RWPE1 (cell line): ENCODE measurements at regions not wholly inside any gene's neighbourhood (a gene's known extent, or its start where the extent isn't known, plus 50 kb on each side); places are given as distances from the start of the nearest gene placed in this dataset.
"Not testable (repeated sequence)": the region's sequence is repeated elsewhere in the genome, so short reads cannot be mapped to it uniquely, and the experiment has no call there.

Source experiments
- CTCF ChIA-PET: fragments of 350-600 bp; sonication (Branson Sonifier 250); formaldehyde crosslinking; extraction: SDS; loops from one replicate; lab custom pipeline; 2021; lab: Yijun Ruan, JAX
- POLR2A ChIA-PET: fragments of 400-600 bp; formaldehyde crosslinking; extraction: SDS; loops from one replicate; lab custom pipeline; 2020; ENCODE audit warnings: antibody characterized with exemption; ENCODE audit not compliant: low non-redundant PET; lab: Yijun Ruan, JAX
- DNase-seq: peaks from one replicate; pipeline ENCODE4 v3.0.0; 2012; ENCODE audit warnings: low spot score
- H3K27ac ChIP-seq: fragments of 450-650 bp; 2 replicates; pipeline ENCODE4 v1.5.1; 2017
- TF ChIP-seq, protein P1 (sequence below): fragments of 450-650 bp; conservative IDR thresholded peaks from 2 replicates; pipeline ENCODE4 v1.5.1; 2017; ENCODE audit warnings: low read depth, mild to moderate bottlenecking

DNA sequence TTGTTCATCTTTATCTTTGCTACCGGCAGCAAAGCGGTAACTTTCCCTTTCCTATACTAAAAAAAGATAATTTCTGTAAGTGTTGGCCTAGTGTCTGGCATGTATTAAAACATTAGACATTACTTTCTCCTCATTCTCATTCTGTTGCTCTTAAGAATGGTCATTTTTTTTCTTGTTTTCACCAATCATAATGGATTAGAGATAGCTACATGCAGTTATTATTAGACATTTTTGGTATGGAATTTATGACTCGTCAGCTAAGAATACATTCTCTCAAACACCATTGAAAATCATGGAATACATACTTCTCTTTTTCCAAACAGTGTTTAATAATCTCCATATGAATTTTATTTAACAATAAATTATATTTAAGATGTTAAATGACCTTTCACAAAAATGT is 1154.6 kb downstream of the BRINP3 start:
- TF ChIP-seq, protein P1, sequence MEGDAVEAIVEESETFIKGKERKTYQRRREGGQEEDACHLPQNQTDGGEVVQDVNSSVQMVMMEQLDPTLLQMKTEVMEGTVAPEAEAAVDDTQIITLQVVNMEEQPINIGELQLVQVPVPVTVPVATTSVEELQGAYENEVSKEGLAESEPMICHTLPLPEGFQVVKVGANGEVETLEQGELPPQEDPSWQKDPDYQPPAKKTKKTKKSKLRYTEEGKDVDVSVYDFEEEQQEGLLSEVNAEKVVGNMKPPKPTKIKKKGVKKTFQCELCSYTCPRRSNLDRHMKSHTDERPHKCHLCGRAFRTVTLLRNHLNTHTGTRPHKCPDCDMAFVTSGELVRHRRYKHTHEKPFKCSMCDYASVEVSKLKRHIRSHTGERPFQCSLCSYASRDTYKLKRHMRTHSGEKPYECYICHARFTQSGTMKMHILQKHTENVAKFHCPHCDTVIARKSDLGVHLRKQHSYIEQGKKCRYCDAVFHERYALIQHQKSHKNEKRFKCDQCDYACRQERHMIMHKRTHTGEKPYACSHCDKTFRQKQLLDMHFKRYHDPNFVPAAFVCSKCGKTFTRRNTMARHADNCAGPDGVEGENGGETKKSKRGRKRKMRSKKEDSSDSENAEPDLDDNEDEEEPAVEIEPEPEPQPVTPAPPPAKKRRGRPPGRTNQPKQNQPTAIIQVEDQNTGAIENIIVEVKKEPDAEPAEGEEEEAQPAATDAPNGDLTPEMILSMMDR, result no peak
- ChIA-PET CTCF (interaction anchor here (1.5 kb wide), 1 partner anchor 11 kb away, joined by 3 read pairs; no protein-coding TSS in a partner anchor), POLR2A (no interaction called here)
- no peak for DNase-seq
- H3K27ac ChIP-seq, result no peak overlapping the region

DNA sequence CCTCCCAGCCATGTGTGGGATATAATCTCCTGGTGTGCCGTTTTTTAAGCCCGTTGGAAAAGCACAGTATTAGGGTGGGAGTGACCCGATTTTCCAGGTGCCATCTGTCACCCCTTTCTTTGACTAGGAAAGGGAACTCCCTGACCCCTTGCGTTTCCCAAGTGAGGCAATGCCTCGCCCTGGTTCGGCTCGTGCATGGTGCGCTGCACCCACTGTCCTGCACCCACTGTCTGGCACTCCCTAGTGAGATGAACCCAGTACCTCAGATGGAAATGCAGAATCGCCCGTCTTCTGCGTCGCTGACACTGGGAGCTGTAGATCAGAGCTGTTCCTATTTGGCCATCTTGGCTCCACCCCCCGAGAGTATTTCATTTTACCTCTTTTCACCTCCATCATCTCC is 1146.6 kb downstream of the BRINP3 start:
- H3K27ac ChIP-seq, DNase-seq, POLR2A ChIA-PET, CTCF ChIA-PET: not testable (repeated sequence)

DNA sequence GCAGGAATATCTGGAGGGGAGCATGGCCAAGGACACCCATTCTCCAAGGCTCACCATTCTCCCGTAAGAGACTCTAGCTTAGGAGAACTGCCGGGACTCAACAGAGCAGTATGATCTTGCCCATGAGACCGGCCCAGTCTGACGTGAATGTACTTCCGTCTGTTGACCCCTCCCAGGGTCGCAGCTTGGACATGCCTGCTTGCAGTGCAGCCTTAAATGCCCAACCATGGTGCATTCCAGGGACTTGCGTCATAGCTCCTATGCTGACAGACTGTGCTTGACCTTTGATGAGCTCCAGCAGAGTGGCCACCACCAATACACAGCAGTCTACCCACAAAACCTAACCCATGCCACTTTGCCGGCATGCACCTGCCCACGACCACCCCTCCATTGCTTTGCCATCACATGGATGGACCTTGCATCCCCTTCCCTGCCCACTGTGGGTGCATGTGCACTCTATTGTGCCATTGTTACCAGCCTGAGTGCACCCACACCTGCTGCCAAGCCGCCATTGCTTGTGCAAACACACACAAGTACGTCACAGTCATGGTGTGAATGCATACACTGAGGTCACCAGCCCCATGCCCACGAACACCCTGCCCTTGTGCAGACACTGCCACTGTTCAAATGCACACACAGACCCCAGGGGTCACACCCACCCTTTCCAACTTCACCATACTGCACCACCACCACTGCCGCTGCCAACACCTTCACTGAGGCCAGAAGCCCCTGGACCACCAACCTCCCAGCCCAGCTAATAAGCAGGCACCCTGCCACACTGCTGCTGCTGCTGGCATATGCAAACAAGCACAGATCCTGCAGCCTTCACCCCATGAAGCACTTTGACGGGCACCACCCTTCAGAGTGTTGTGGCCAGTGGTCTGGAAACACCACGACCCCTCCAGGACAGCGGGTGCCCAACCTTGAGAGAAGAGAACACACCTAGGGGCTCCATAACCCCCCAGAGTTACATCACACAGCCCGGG is 1141.3 kb downstream of the BRINP3 start:
- no peak overlapping the region for H3K27ac ChIP-seq
- ChIA-PET CTCF (interaction anchor here (0.7 kb wide), 1 partner anchor 74 kb away, joined by 3 read pairs; no protein-coding TSS in a partner anchor), POLR2A (no interaction called here)
- TF ChIP-seq, protein P1, result no peak
- no peak for DNase-seq

DNA sequence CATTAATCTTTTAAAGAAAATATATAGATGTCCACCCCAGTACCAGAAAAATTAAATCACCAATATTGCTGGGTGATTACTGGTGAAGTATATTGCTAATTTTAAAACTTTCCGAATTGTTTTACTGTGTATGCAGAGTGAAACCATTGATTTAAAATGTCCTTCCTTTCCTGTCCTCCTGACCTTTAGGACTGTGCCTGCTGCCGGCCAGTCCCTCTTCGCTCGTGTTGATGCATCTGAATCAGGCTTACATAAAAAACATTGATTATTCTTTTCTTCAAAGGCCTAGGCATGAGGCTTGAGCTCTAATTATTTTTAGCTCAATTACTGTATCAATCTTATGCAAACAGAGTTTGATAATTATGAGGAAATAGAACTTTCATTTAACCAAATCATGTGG is 1128.1 kb downstream of the BRINP3 start:
- TF ChIP-seq, protein P1, result no peak
- ChIA-PET POLR2A (no interaction called here), CTCF (no interaction called here)
- H3K27ac ChIP-seq, result no peak overlapping the region
- DNase-seq, result no peak

DNA sequence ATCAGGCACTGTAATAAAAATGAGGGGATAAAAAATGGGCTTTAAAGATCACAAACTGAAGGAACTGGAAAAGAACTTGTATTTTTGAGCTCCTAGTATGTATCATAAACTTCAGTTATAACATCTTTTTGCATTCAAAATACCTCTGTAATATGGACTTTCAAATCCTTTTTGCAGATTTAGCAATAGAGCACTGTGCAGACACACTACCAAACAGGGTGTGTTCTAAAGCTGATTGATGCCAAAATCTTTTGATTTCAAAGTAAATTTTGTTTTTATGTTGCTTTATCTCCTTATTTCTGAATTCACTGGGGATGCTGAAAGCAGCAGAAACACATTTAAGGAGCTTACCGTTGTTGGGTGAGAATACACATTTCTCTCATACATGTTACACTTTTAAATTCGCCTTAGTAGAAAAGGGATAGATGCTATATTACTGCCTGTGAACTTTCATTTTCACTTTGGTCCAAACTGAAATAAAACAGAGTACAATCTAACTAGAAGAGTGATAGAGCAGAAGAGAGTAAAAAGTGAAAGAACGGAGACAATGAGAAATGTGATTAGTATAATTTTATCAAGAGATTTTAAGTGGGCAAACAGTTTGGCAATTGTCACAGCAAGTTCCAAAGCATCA is 1126.6 kb downstream of the BRINP3 start:
- no peak overlapping the region for H3K27ac ChIP-seq
- DNase-seq, result no peak
- CTCF ChIA-PET, result interaction anchor here (0.6 to 1.1 kb wide), 4 partner anchors 27 to 586 kb away, joined by 3 to 7 read pairs (median 3); no protein-coding TSS in a partner anchor
- POLR2A ChIA-PET, result no interaction called here
- TF ChIP-seq, protein P1, result no peak

DNA sequence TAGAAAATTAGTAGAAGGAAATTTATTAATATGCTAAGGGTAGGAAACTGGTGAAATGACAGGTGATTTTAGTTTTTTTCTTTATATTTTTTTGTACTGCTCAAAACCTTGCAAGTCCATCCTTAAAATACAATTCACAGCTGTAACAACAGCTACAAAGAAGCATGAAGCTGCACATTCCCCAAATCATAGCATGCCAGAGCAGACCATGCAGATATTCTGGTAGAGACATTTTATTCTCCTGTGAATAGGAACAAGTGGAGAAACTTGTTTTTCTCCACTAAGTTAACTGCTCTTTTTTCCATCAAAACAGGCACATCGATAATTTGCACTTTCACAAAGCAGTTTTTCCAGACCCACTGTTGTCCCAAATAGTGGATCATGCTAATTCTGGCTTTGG is 1125.7 kb downstream of the BRINP3 start:
- DNase-seq, result no peak
- ChIA-PET CTCF (interaction anchor here (0.6 to 1.1 kb wide), 2 partner anchors 31 to 996 kb away, joined by 3 read pairs; no protein-coding TSS in a partner anchor), POLR2A (no interaction called here)
- TF ChIP-seq, protein P1, result no peak
- H3K27ac ChIP-seq, result no peak overlapping the region
